Stomach (tissue), 4 donors: ENCODE measurements at regions not wholly inside any gene's neighbourhood (a gene's known extent, or its start where the extent isn't known, plus 50 kb on each side); places are given as distances from the start of the nearest gene placed in this dataset.

Source experiments
- CTCF ChIP-seq, 7 experiments: fragments of 450-650 bp in 4 of 7; fragments of 200-600 bp in 3 of 7; sonication (generic) in 3 of 7; IDR thresholded peaks; one replicate each; pipeline ENCODE4 v1.5.1; 2016 to 2019; ENCODE audit warnings: antibody characterized with exemption in 7 of 7, control low read depth in 2 of 7, mild to moderate bottlenecking in 1 of 7
- EP300 ChIP-seq: sonication (generic); formaldehyde crosslinking; IDR thresholded peaks from one replicate; pipeline ENCODE4 v1.6.1; 2017; ENCODE audit warnings: antibody characterized with exemption
- POLR2A ChIP-seq, 4 donors: fragments of 450-650 bp; IDR thresholded peaks; one replicate each; pipeline ENCODE4 v1.6.1; 2016; ENCODE audit warnings: antibody characterized with exemption in 4 of 4, control low read depth in 2 of 4, mild to moderate bottlenecking in 1 of 4, moderate library complexity in 1 of 4
- POLR2AphosphoS5 ChIP-seq, 3 donors: sonication (generic); formaldehyde crosslinking; IDR thresholded peaks; one replicate each; pipeline ENCODE4 v1.6.1; 2016; ENCODE audit warnings: antibody characterized with exemption in 3 of 3

GRCh38 chr14:34205799-34206198, 254.9 kb upstream of the EGLN3 start:
- TF ChIP-seq CTCF (IDR thresholded peaks at IDR 0.05) (no peak), EP300 (no peak), POLR2AphosphoS5 (IDR thresholded peaks at IDR 0.05) (no peak), POLR2A (IDR thresholded peaks at IDR 0.05) (no peak)
